Fibroblast of peridontal ligament (primary cell): ENCODE measurements at regions not wholly inside any gene's neighbourhood (a gene's known extent, or its start where the extent isn't known, plus 50 kb on each side); places are given as distances from the start of the nearest gene placed in this dataset.

ENCODE experiments used
- DNase-seq: peaks from one replicate; pipeline ENCODE4 v3.0.0-alpha.2; 2010; ENCODE audit errors: extremely low read depth

DNA sequence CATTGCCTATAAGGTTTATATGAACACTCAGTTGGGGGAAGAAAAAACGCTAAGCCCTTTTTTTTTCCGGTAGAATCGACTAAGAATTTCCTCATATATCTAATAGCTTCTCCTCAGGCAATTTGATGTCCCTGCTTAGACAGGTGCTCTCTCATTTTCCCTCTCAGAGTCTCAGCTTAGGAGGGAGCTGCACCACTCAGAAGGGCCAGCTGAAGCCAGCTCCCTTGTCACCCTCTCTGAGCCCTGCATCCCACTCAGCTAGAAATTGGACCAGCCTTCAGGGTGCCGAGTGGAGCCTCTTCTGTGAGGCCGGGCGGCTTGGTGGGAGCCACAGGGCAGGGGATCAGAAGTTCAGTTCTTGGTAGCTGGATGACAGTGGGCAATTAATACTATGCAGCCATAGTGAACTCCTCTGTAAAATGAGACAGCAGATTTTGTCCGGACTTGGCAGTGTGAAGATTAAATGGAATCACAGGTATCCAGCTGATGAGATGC lies 368.5 kb downstream of the MAFB start:
- no peak for DNase-seq

DNA sequence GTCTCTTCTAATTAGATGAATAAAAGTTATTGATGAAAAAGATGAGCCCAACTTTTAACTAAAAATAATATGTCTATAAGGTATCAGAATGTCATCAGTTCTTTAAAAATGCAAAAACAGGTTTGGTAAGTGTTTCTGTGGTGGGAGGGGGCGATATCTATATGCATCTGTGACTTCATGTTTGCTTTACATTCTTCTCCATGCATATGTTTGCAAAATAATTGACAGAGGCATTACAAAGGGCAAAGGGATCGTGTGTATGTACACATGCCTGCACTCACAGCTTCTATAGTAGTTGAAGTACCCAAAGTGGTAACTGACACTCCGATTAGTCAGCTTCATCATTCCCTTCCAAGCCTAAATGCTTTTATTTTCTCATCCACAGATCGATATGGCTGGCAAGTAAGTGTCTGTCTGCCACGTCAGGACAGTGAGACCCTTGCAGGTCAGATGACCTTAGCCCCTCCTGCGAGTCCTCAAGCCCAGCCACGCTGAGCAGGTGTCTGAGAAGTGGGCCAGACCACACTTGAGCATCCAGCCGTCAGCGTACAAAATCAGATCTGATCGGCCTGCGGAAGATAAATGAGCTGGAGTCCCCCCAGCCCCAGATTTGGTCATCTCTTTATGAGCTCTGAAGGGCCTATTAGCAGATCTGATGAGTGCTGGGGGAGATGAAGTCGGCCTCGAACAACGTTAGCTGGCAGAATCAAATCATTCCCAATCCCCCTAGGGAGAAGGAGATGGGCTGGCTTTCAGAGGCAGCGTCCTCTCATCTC lies 369.1 kb downstream of the MAFB start:
- DNase-seq, result no peak

DNA sequence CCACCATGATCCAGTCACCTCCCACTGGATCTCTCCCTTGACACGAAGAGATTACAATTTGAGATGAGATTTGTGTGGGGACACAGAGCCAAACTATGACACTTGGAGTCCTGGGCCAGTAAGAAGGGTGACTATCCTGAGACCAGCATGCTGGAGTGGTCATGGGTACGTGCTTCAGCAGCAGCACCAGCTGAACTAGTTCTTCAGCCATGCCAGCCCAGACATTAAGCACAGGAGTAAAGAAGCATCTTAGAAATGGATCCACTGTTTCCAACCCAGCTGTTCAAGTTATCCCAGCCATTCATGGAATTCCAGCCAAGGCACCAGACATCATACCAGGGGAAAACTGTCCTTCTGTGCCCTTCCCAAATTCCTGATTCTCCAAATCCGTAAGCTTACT lies 370.0 kb downstream of the MAFB start:
- DNase-seq, result no peak

- no peak for DNase-seq
Observed at GRCh38 chr20:40317156-40317790, 371.8 kb downstream of the MAFB start.

DNA sequence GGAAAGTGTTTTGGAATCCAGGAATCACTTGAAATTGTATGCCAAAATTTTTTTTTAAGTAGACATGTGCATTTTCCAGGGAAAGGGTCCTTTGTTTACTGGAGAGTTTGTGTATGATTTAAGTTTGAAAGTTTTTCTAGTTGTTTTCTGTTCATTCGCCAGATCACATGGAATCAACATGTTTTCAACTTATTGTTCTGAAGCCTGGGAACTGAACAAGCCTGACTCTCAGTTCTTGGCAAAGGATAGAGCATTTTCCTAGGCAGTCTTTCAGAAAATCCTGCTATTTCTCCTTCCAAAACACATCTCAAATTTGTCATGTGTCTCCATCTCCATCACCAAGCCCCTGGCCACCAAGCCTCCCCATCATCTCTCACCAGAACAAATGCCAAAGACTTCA lies 374.8 kb downstream of the MAFB start:
- DNase-seq, result no peak

- no peak for DNase-seq
Observed at GRCh38 chr20:40313730-40314129, 375.3 kb downstream of the MAFB start.

GRCh38 chr20:40309731-40310130 lies 379.3 kb downstream of the MAFB start:
- DNase-seq, result no peak

DNA sequence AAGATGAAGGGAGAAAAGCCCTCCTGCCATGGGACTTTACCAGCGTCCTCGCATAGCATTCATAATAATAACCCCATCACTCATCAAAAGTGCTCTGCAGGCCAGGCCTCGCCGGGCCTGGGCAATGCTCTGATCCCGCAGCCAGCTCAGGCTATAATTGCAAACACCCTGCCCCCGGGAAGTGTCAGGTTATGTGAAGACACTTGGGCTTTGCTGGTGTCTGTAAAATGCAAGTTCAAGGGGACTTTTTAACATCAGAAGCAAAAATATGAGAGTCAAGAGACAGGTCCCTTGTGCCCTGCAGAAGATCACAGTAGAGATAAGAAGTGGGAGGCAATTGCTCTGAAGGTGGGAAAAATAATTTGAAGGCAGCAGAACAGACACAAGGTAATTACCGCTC lies 381.0 kb downstream of the MAFB start:
- DNase-seq, result no peak

DNA sequence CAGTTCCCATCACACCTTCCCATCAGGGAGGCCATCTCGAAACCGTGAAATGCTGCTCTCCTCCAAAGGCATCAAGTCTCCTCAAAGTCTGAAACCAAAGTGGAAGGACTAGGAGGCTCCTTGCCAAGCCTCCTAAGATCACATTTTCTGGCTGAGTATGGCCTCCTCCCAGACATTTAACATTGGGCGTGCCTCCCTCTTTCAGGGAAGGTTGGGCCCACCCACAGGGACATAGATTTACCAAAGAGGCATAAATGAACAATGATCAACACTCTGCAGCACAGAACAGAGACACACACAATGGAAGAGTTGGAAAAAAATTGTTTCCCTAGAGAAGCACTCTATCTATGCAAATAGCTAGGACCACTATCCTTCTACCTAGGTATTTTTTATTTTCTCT lies 381.8 kb downstream of the MAFB start:
- DNase-seq, result no peak

DNA sequence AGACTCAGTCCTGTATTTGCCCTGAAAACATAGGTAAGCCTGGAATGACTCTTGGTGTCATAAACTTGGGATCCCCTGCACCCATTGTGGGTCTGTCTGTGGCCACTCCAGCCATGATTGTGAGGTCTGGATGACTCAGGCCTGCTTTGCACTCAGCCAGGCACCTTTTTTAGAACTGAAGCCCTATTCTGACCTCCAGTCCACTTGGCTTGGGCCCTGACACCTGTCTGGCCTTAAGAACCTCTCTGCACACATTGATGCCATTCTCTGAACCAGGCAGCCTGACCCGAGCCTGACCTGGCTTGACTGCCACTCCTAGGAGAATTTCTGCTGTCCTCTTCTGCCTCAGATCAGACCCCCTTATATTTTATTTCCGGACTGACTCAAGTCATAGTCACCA lies 383.7 kb downstream of the MAFB start:
- no peak for DNase-seq

- DNase-seq, result no peak
Observed at GRCh38 chr20:40304119-40304613, 384.9 kb downstream of the MAFB start.

GRCh38 chr20:40294747-40295146 lies 394.3 kb downstream of the MAFB start:
- DNase-seq, result no peak

DNA sequence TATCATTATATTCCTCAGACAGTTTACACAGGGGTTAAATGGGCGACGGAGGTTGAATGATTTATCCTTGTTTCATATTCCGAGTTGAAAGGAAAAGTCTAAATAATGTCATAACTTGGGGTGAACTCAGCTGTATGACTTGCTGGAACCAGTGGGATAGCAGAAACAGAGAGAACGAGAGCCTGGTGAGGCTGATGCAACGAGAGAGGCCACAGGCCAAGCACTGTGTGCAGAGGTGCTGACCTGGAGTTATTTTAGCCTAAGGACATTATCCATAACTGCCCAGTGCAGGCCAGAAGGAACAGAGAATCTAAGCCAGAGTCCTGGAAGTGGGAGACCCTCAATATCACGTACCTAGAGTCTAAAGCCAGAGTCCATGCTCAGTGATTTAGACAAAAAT lies 394.9 kb downstream of the MAFB start:
- DNase-seq, result no peak

- DNase-seq, result no peak
Observed at GRCh38 chr20:40293740-40294139, 395.3 kb downstream of the MAFB start.

- no peak for DNase-seq
Observed at GRCh38 chr20:40291493-40292135, 397.4 kb downstream of the MAFB start.

DNA sequence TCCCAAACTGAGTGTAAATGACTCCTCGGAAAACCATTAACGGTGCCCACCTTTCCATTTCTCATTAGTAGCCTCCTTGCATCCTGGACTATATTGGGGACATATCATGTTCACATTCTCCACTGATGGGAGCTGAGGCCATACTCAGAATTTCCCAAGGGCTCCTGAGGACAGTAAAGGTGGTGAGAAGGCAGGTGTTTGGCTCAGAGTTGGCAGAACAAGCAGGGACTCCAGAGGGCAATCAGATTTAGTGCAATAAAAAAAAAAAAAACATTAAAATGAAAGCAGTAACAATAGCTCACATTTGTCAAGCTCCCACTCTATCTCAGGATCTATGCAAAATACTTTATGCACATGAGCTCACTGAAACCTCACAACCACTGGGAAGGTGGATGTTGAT lies 401.4 kb downstream of the MAFB start:
- DNase-seq, result no peak

GRCh38 chr20:40286975-40287531 lies 402.0 kb downstream of the MAFB start:
- DNase-seq, result peak; percentile 29

- DNase-seq, result no peak
Observed at GRCh38 chr20:40284611-40285010, 404.4 kb downstream of the MAFB start.

- no peak for DNase-seq
Observed at GRCh38 chr20:40283689-40284088, 405.3 kb downstream of the MAFB start.

- DNase-seq, result no peak
Observed at GRCh38 chr20:40282941-40283340, 406.1 kb downstream of the MAFB start.

DNA sequence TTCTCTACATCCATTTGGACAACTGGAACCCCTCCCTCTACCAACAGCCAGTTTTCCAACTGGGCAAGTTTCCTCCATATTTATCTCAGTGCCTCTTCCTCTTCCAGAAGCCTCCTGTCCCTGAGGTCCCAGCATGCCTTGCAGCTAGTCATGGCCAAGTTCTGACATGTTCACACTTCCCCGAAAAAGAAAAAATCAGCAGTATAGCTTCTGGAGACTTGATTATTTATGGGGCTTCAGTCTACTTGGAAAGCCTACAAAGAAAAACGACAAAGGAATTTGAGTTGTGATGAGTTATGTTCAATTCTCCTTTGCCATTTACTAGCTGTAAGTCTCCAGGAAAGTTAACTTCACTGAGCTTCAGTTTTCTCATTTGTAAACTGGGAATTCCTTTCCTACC lies 406.5 kb downstream of the MAFB start:
- no peak for DNase-seq

DNA sequence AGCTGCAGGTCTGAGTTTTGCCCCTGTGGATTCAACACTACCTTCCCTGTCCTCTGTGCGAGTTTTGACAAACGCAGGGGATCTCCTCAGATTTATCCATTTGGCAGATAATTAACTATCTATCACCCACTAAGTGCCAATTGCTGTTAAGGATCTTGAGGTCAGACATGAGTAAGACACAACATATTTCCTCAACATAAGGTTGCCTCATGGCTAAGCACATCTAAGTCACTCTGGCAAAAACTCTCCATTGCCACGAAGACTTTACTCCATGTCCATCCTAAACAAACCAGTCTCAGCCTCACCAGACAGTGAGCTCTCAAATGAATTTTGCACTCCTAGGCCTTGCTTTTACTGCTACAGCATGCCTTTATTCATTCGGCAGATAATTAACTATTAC lies 408.4 kb downstream of the MAFB start:
- DNase-seq, result no peak
